PC-9 (cell line): ENCODE measurements at regions not wholly inside any gene's neighbourhood (a gene's known extent, or its start where the extent isn't known, plus 50 kb on each side); places are given as distances from the start of the nearest gene placed in this dataset.

Source experiments
- BruUV-seq: library from RNA; stranded (reverse); fragments of 400-500 nt; replicated peaks from 2 replicates; lab custom pipeline; 2021; lab: Mats Ljungman, UMichigan
- CTCF ChIA-PET: fragments of 300-600 bp; sonication (Branson Sonifier 250); formaldehyde crosslinking; loops from one replicate; lab custom pipeline; 2022; ENCODE audit warnings: antibody characterized with exemption; lab: Charles Lee
- POLR2A ChIA-PET: fragments of 300-600 bp; sonication (Branson Sonifier 250); formaldehyde crosslinking; loops from one replicate; lab custom pipeline; 2022; ENCODE audit warnings: antibody characterized with exemption; ENCODE audit not compliant: unreplicated experiment; lab: Charles Lee
- DNase-seq, 2 experiments: peaks; one replicate each; pipeline versions ENCODE4 v3.0.0 to v3.0.0-alpha.2; 2015 to 2022; ENCODE audit warnings: mixed read lengths in 1 of 2
- H2AFZ ChIP-seq: fragments of 200-600 bp; sonication (generic); 2 replicates; pipeline ENCODE4 v1.8.1; 2017; ENCODE audit warnings: antibody characterized with exemption
- H3F3A ChIP-seq: fragments of 200-600 bp; sonication (generic); 2 replicates; pipeline ENCODE4 v1.8.1; 2017; ENCODE audit warnings: antibody characterized with exemption, mild to moderate bottlenecking, low read depth; ENCODE audit not compliant: insufficient read depth
- H3K27ac ChIP-seq: fragments of 200-600 bp; sonication (generic); 2 replicates; pipeline ENCODE4 v1.6.1; 2016; ENCODE audit warnings: mixed run types
- H3K27me3 ChIP-seq: fragments of 200-600 bp; sonication (generic); 2 replicates; pipeline ENCODE4 v1.6.1; 2016; ENCODE audit warnings: low read depth, mixed run types; ENCODE audit not compliant: insufficient read depth
- H3K36me3 ChIP-seq: fragments of 200-600 bp; sonication (generic); 2 replicates; pipeline ENCODE4 v1.6.1; 2016; ENCODE audit warnings: low read depth, mixed run types
- H3K4me1 ChIP-seq: fragments of 200-600 bp; sonication (generic); replicated peaks from 2 replicates; pipeline ENCODE4 v1.6.1; 2016; ENCODE audit warnings: mixed run types; ENCODE audit not compliant: insufficient read depth
- H3K4me2 ChIP-seq: fragments of 200-600 bp; sonication (generic); 2 replicates; pipeline ENCODE4 v1.6.1; 2017; ENCODE audit warnings: mixed run types
- H3K4me3 ChIP-seq: fragments of 200-600 bp; sonication (generic); 2 replicates; pipeline ENCODE4 v1.6.1; 2016; ENCODE audit warnings: mixed run types
- H3K79me2 ChIP-seq: fragments of 200-600 bp; sonication (generic); 2 replicates; pipeline ENCODE4 v1.6.1; 2017; ENCODE audit warnings: low read depth, mixed run types
- H3K9me2 ChIP-seq: fragments of 200-600 bp; sonication (generic); 2 replicates; pipeline ENCODE4 v1.8.1; 2017; ENCODE audit warnings: mild to moderate bottlenecking; ENCODE audit not compliant: insufficient read depth
- H3K9me3 ChIP-seq: fragments of 200-600 bp; sonication (generic); 2 replicates; pipeline ENCODE4 v1.8.1; 2016; ENCODE audit warnings: low read depth; ENCODE audit not compliant: insufficient read depth
- H4K20me1 ChIP-seq: fragments of 200-600 bp; sonication (generic); 2 replicates; pipeline ENCODE4 v1.8.1; 2017; ENCODE audit not compliant: insufficient read depth
- EZH2 ChIP-seq: fragments of 200-600 bp; sonication (generic); IDR thresholded peaks from 2 replicates; pipeline ENCODE4 v1.8.0; 2017; ENCODE audit warnings: antibody characterized with exemption, low read depth
- intact Hi-C: fragments of 100-400 bp; cut with micrococcal nuclease; formaldehyde crosslinking; loops from one replicate; pipeline ENCODE4 v1.10.0; 2022; ENCODE audit not compliant: unreplicated experiment
- TF ChIP-seq, protein P1 (sequence below): fragments of 200-600 bp; sonication (generic); conservative IDR thresholded peaks from 2 replicates; pipeline ENCODE4 v1.6.1; 2017; ENCODE audit warnings: mixed run types, antibody characterized with exemption, mild to moderate bottlenecking, moderate library complexity

- intact Hi-C loops = no loop called here
- no peak overlapping the region for H3K27ac ChIP-seq
Measured at GRCh38 chr3:109442531-109442930, 105.2 kb upstream of the DPPA4 start.

GRCh38 chr3:109440353-109440752 is 103.0 kb upstream of the DPPA4 start:
- no peaks in the 10 kb centered on the region for H3F3A ChIP-seq
- DNase-seq = no peak
- intact Hi-C loops = no loop called here
- H3K9me2 ChIP-seq = no peaks in the 10 kb centered on the region
- no peaks in the 10 kb centered on the region for H3K79me2 ChIP-seq
- no peaks in the 10 kb centered on the region for H3K36me3 ChIP-seq
- BruUV-seq = no TSS peak
- no peaks in the 10 kb centered on the region for H3K4me1 ChIP-seq
- no peaks in the 10 kb centered on the region for H3K9me3 ChIP-seq
- no peak overlapping the region for H3K27ac ChIP-seq
- ChIA-PET POLR2A (no interaction called here), CTCF (no interaction called here)
- H3K4me3 ChIP-seq = no peak overlapping the region
- no peaks in the 10 kb centered on the region for H4K20me1 ChIP-seq
- H3K4me2 ChIP-seq = no peak overlapping the region
- TF ChIP-seq, protein P1, sequence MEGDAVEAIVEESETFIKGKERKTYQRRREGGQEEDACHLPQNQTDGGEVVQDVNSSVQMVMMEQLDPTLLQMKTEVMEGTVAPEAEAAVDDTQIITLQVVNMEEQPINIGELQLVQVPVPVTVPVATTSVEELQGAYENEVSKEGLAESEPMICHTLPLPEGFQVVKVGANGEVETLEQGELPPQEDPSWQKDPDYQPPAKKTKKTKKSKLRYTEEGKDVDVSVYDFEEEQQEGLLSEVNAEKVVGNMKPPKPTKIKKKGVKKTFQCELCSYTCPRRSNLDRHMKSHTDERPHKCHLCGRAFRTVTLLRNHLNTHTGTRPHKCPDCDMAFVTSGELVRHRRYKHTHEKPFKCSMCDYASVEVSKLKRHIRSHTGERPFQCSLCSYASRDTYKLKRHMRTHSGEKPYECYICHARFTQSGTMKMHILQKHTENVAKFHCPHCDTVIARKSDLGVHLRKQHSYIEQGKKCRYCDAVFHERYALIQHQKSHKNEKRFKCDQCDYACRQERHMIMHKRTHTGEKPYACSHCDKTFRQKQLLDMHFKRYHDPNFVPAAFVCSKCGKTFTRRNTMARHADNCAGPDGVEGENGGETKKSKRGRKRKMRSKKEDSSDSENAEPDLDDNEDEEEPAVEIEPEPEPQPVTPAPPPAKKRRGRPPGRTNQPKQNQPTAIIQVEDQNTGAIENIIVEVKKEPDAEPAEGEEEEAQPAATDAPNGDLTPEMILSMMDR = no peak
- TF ChIP-seq EZH2 = no peak
- H3K27me3 ChIP-seq = no peaks in the 10 kb centered on the region
- no peak overlapping the region for H2AFZ ChIP-seq

More at GRCh38 chr3:109442531-109442930, 105.2 kb upstream of the DPPA4 start:
- Histone ChIP-seq H3K79me2 (no peaks in the 10 kb centered on the region), H2AFZ (no peak overlapping the region), H3K4me2 (no peak overlapping the region), H3K4me3 (no peak overlapping the region), H3K9me2 (no peaks in the 10 kb centered on the region), H4K20me1 (no peaks in the 10 kb centered on the region), H3K4me1 (no peaks in the 10 kb centered on the region), H3K27me3 (no peaks in the 10 kb centered on the region), H3F3A (no peaks in the 10 kb centered on the region), H3K9me3 (no peaks in the 10 kb centered on the region), H3K36me3 (no peaks in the 10 kb centered on the region)
- CTCF ChIA-PET = no interaction called here
- BruUV-seq = no TSS peak
- POLR2A ChIA-PET = no interaction called here
- no peak for DNase-seq
- no peak for TF ChIP-seq EZH2
- TF ChIP-seq, protein P1 = no peak

DNA sequence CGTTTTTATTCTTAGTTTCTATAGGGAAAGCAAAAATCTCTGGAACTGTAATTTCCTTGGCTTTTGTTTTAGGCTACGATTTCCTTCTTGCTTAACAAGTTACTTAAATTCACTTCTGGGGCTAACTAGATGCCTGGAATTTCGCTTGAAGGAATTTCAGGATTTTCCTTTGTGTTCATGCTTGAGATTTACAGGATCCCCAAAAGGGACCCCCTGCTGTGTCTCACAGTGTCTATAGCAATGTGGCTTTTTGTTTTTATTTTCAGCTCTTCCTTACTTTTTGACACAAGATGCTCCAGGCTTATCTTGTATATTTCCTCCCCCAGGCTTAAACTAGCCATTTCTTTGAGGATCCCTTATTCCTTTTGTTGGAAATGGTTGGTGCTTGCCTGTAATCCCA is 95.5 kb upstream of the DPPA4 start:
- TF ChIP-seq EZH2 = no peak
- TF ChIP-seq, protein P1 = no peak
- BruUV-seq = no TSS peak

More for the DNA sequence above, 95.5 kb upstream of the DPPA4 start:
- no peaks in the 10 kb centered on the region for H3K9me3 ChIP-seq
- no peak overlapping the region for H3K27ac ChIP-seq
- no peaks in the 10 kb centered on the region for H3K27me3 ChIP-seq
- no peaks in the 10 kb centered on the region for H3K9me2 ChIP-seq
- no peak overlapping the region; the same call in 1 of the 2 replicates for H2AFZ ChIP-seq
- no peaks in the 10 kb centered on the region for H3K36me3 ChIP-seq
- ChIA-PET POLR2A (no interaction called here), CTCF (no interaction called here)
- H3K4me2 ChIP-seq = no peak overlapping the region
- H4K20me1 ChIP-seq = no peaks in the 10 kb centered on the region
- H3K79me2 ChIP-seq = no peaks in the 10 kb centered on the region
- intact Hi-C loops = no loop called here
- H3K4me1 ChIP-seq = no peaks in the 10 kb centered on the region
- no peaks in the 10 kb centered on the region for H3F3A ChIP-seq
- no peak for DNase-seq
- no peak overlapping the region for H3K4me3 ChIP-seq
